Endothelial cell (in vitro differentiated cells): ENCODE measurements at regions not wholly inside any gene's neighbourhood (a gene's known extent, or its start where the extent isn't known, plus 50 kb on each side); places are given as distances from the start of the nearest gene placed in this dataset.

Experiments
- DNase-seq: peaks from one replicate; pipeline ENCODE4 v3.0.0; 2021; ENCODE audit warnings: low spot score
- H3K27ac Mint-ChIP-seq: one replicate; pipeline ENCODE4 v1.8.0; 2021; ENCODE audit warnings: mixed read lengths, inconsistent platforms; ENCODE audit not compliant: unreplicated experiment
- H3K27me3 Mint-ChIP-seq: one replicate; pipeline ENCODE4 v1.8.0; 2021; ENCODE audit warnings: mild to moderate bottlenecking, moderate library complexity, mixed read lengths, inconsistent platforms; ENCODE audit not compliant: unreplicated experiment
- H3K36me3 Mint-ChIP-seq: one replicate; pipeline ENCODE4 v1.8.0; 2021; ENCODE audit warnings: mild to moderate bottlenecking, low read depth, mixed read lengths, inconsistent platforms; ENCODE audit not compliant: unreplicated experiment
- H3K4me1 Mint-ChIP-seq: one replicate; pipeline ENCODE4 v1.8.0; 2021; ENCODE audit warnings: mild to moderate bottlenecking, mixed read lengths, inconsistent platforms; ENCODE audit not compliant: unreplicated experiment
- H3K4me3 Mint-ChIP-seq: one replicate; pipeline ENCODE4 v1.8.0; 2021; ENCODE audit warnings: mild to moderate bottlenecking, mixed read lengths, inconsistent platforms; ENCODE audit not compliant: unreplicated experiment
- H3K9me3 Mint-ChIP-seq: one replicate; pipeline ENCODE4 v1.8.0; 2021; ENCODE audit warnings: mixed read lengths, inconsistent platforms; ENCODE audit not compliant: unreplicated experiment
- CTCF ChIP-seq: fragments of 200-600 bp; sonication (generic); IDR thresholded peaks from one replicate; pipeline ENCODE4 v1.5.0; 2021; ENCODE audit warnings: antibody characterized with exemption; ENCODE audit not compliant: unreplicated experiment

GRCh38 chr2:40716879-40717278 lies 265.0 kb upstream of the SLC8A1 start:
- no peak overlapping the region for H3K27ac Mint-ChIP-seq
- H3K4me3 Mint-ChIP-seq = no peak overlapping the region
- TF ChIP-seq CTCF = no peak
- peaks cover 2% of the 10 kb centered on the region for H3K4me1 Mint-ChIP-seq
- H3K36me3 Mint-ChIP-seq = no peaks in the 10 kb centered on the region
- H3K9me3 Mint-ChIP-seq = no peaks in the 10 kb centered on the region
- DNase-seq = no peak
- H3K27me3 Mint-ChIP-seq = no peaks in the 10 kb centered on the region

GRCh38 chr2:40719414-40719813 lies 267.5 kb upstream of the SLC8A1 start:
- no peak for DNase-seq
- Mint-ChIP-seq H3K9me3 (no peaks in the 10 kb centered on the region), H3K4me1 (peaks cover 2% of the 10 kb centered on the region), H3K27me3 (no peaks in the 10 kb centered on the region), H3K27ac (no peak overlapping the region), H3K36me3 (no peaks in the 10 kb centered on the region), H3K4me3 (no peak overlapping the region)
- TF ChIP-seq CTCF = no peak

GRCh38 chr2:40721595-40721994 lies 269.7 kb upstream of the SLC8A1 start:
- H3K4me1 Mint-ChIP-seq = no peaks in the 10 kb centered on the region
- no peak overlapping the region for H3K4me3 Mint-ChIP-seq
- H3K27me3 Mint-ChIP-seq = no peaks in the 10 kb centered on the region
- TF ChIP-seq CTCF = no peak
- DNase-seq = no peak
- no peaks in the 10 kb centered on the region for H3K9me3 Mint-ChIP-seq
- no peaks in the 10 kb centered on the region for H3K36me3 Mint-ChIP-seq
- H3K27ac Mint-ChIP-seq = no peak overlapping the region

- no peak overlapping the region for H3K27ac Mint-ChIP-seq
- no peak for DNase-seq
- no peaks in the 10 kb centered on the region for H3K36me3 Mint-ChIP-seq
- no peaks in the 10 kb centered on the region for H3K4me1 Mint-ChIP-seq
- no peaks in the 10 kb centered on the region for H3K9me3 Mint-ChIP-seq
- H3K27me3 Mint-ChIP-seq = no peaks in the 10 kb centered on the region
- no peak for TF ChIP-seq CTCF
- no peak overlapping the region for H3K4me3 Mint-ChIP-seq
These were observed 271.3 kb upstream of the SLC8A1 start for GRCh38 chr2:40723194-40723593.

GRCh38 chr2:40725040-40725439 lies 273.1 kb upstream of the SLC8A1 start:
- no peak for DNase-seq
- H3K4me1 Mint-ChIP-seq = no peaks in the 10 kb centered on the region
- H3K27me3 Mint-ChIP-seq = no peaks in the 10 kb centered on the region
- no peaks in the 10 kb centered on the region for H3K36me3 Mint-ChIP-seq
- H3K9me3 Mint-ChIP-seq = no peaks in the 10 kb centered on the region
- TF ChIP-seq CTCF = no peak
- H3K4me3 Mint-ChIP-seq = no peak overlapping the region
- no peak overlapping the region for H3K27ac Mint-ChIP-seq
